ENCODE measurements at regions not wholly inside any gene's neighbourhood (a gene's known extent, or its start where the extent isn't known, plus 50 kb on each side); places are given as distances from the start of the nearest gene placed in this dataset.

DNA sequence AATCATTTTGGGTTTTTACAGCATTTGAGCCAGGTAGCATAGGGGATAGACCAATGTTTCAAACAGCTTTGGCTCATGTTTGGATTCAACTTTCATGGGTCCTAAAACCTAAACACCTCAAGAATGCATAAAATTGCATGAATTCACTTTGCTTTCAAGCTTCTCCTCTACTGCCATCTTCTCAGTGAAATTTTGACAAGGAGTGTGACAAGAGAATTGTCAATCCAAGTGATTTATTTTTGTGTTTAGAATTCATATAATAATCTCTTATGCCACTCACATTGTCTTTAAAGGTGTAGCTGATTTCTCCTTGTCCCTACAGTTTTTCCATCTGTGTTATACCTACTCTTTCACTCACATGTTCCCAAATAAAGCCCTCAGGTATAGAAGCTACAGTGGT, 264.8 kb upstream of the RND3 start:
- Histone ChIP-seq H3K4me3 (ENCODE audit: low read depth in 2 of 2, low read length in 2 of 2) (no peak overlapping the region), H3K4me1 (ENCODE audit: control insufficient read depth, insufficient read depth, low read length) (no peaks in the 10 kb centered on the region), H3K27me3 (ENCODE audit: control insufficient read depth, insufficient read depth, low read length) (no peaks in the 10 kb centered on the region), H3K36me3 (ENCODE audit: control insufficient read depth, insufficient read depth, low read length) (no peaks in the 10 kb centered on the region), H3K27ac (ENCODE audit: low read length) (no peak overlapping the region), H3K9me3 (ENCODE audit: control insufficient read depth, insufficient read depth, low read depth, low read length) (no peaks in the 10 kb centered on the region)
- no TSS peak for BruUV-seq (replicated peaks)
- TF ChIP-seq TCF7L2 (IDR thresholded peaks at IDR 0.05; ENCODE audit: low read depth, low read length) (no peak), SIN3A (IDR thresholded peaks at IDR 0.05; ENCODE audit: borderline replicate concordance, insufficient read depth, low read depth, low read length) (no peak), REST (IDR thresholded peaks at IDR 0.05; ENCODE audit: insufficient read depth in 1 of 2, low read depth in 2 of 2, low read length in 1 of 2) (no peak), POLR2AphosphoS5 (IDR thresholded peaks at IDR 0.05; ENCODE audit: low read depth, low read length) (no peak)
- TF ChIP-seq, protein P1, sequence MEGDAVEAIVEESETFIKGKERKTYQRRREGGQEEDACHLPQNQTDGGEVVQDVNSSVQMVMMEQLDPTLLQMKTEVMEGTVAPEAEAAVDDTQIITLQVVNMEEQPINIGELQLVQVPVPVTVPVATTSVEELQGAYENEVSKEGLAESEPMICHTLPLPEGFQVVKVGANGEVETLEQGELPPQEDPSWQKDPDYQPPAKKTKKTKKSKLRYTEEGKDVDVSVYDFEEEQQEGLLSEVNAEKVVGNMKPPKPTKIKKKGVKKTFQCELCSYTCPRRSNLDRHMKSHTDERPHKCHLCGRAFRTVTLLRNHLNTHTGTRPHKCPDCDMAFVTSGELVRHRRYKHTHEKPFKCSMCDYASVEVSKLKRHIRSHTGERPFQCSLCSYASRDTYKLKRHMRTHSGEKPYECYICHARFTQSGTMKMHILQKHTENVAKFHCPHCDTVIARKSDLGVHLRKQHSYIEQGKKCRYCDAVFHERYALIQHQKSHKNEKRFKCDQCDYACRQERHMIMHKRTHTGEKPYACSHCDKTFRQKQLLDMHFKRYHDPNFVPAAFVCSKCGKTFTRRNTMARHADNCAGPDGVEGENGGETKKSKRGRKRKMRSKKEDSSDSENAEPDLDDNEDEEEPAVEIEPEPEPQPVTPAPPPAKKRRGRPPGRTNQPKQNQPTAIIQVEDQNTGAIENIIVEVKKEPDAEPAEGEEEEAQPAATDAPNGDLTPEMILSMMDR (IDR thresholded peaks at IDR 0.05), result no peak
- ChIA-PET CTCF (no interaction called here), POLR2A (no interaction called here)
- in situ Hi-C loops (cut with HindIII; ENCODE audit: low pct_unique_long_range_greater_than_20kb, low sequenced_read_pairs), result no loop called here
- intact Hi-C loops (cut with micrococcal nuclease; ENCODE audit: unreplicated experiment), result no loop called here
- DNase-seq (ENCODE audit: low read depth, low spot score) (no peak), ATAC-seq (no peak)

DNA sequence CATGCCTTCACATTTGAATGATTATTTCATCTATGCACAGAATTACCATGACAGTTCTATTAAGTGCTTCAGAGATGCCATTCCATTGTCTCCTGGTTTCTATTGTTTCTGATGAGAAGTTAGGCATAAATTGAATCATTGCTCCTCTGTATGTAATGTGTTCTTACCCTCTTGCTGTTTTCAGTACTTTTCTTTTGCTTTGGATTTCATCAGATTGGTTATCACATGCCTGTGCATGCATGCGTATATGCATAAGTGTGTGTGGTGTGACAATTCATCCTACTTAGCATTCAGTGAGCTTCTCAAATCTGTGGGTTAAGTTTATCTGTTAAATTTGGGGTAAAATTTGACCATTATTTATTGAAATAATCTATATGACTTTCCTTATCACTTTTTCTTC, 263.3 kb upstream of the RND3 start:
- no peak for DNase-seq (ENCODE audit: low read depth, low spot score)
- in situ Hi-C loops (cut with HindIII; ENCODE audit: low pct_unique_long_range_greater_than_20kb, low sequenced_read_pairs) (no loop called here), intact Hi-C loops (cut with micrococcal nuclease; ENCODE audit: unreplicated experiment) (no loop called here)
- no peaks in the 10 kb centered on the region for H3K4me1 ChIP-seq (ENCODE audit: control insufficient read depth, insufficient read depth, low read length)
- H3K27ac ChIP-seq (ENCODE audit: low read length), result no peak overlapping the region
- CTCF ChIA-PET, result no interaction called here
- H3K4me3 ChIP-seq (ENCODE audit: low read depth in 2 of 2, low read length in 2 of 2), result no peak overlapping the region
- no TSS peak for BruUV-seq (replicated peaks)
- ATAC-seq, result no peak
- POLR2A ChIA-PET, result no interaction called here
- TF ChIP-seq REST (IDR thresholded peaks at IDR 0.05; ENCODE audit: insufficient read depth in 1 of 2, low read depth in 2 of 2, low read length in 1 of 2) (no peak), POLR2AphosphoS5 (IDR thresholded peaks at IDR 0.05; ENCODE audit: low read depth, low read length) (no peak), SIN3A (IDR thresholded peaks at IDR 0.05; ENCODE audit: borderline replicate concordance, insufficient read depth, low read depth, low read length) (no peak), TCF7L2 (IDR thresholded peaks at IDR 0.05; ENCODE audit: low read depth, low read length) (no peak)
- TF ChIP-seq, protein P1 (IDR thresholded peaks at IDR 0.05), result no peak
- H3K27me3 ChIP-seq (ENCODE audit: control insufficient read depth, insufficient read depth, low read length), result no peaks in the 10 kb centered on the region
- no peaks in the 10 kb centered on the region for H3K9me3 ChIP-seq (ENCODE audit: control insufficient read depth, insufficient read depth, low read depth, low read length)
- H3K36me3 ChIP-seq (ENCODE audit: control insufficient read depth, insufficient read depth, low read length), result no peaks in the 10 kb centered on the region
